ENCODE measurements at regions not wholly inside any gene's neighbourhood (a gene's known extent, or its start where the extent isn't known, plus 50 kb on each side); places are given as distances from the start of the nearest gene placed in this dataset.

GRCh38 chr22:46073683-46074504 lies 76.4 kb upstream of the PPARA start:
- TF ChIP-seq, protein P1, sequence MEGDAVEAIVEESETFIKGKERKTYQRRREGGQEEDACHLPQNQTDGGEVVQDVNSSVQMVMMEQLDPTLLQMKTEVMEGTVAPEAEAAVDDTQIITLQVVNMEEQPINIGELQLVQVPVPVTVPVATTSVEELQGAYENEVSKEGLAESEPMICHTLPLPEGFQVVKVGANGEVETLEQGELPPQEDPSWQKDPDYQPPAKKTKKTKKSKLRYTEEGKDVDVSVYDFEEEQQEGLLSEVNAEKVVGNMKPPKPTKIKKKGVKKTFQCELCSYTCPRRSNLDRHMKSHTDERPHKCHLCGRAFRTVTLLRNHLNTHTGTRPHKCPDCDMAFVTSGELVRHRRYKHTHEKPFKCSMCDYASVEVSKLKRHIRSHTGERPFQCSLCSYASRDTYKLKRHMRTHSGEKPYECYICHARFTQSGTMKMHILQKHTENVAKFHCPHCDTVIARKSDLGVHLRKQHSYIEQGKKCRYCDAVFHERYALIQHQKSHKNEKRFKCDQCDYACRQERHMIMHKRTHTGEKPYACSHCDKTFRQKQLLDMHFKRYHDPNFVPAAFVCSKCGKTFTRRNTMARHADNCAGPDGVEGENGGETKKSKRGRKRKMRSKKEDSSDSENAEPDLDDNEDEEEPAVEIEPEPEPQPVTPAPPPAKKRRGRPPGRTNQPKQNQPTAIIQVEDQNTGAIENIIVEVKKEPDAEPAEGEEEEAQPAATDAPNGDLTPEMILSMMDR (IDR thresholded peaks at IDR 0.05): no peak
- TF ChIP-seq, protein P2, sequence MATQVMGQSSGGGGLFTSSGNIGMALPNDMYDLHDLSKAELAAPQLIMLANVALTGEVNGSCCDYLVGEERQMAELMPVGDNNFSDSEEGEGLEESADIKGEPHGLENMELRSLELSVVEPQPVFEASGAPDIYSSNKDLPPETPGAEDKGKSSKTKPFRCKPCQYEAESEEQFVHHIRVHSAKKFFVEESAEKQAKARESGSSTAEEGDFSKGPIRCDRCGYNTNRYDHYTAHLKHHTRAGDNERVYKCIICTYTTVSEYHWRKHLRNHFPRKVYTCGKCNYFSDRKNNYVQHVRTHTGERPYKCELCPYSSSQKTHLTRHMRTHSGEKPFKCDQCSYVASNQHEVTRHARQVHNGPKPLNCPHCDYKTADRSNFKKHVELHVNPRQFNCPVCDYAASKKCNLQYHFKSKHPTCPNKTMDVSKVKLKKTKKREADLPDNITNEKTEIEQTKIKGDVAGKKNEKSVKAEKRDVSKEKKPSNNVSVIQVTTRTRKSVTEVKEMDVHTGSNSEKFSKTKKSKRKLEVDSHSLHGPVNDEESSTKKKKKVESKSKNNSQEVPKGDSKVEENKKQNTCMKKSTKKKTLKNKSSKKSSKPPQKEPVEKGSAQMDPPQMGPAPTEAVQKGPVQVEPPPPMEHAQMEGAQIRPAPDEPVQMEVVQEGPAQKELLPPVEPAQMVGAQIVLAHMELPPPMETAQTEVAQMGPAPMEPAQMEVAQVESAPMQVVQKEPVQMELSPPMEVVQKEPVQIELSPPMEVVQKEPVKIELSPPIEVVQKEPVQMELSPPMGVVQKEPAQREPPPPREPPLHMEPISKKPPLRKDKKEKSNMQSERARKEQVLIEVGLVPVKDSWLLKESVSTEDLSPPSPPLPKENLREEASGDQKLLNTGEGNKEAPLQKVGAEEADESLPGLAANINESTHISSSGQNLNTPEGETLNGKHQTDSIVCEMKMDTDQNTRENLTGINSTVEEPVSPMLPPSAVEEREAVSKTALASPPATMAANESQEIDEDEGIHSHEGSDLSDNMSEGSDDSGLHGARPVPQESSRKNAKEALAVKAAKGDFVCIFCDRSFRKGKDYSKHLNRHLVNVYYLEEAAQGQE (IDR thresholded peaks at IDR 0.05; ENCODE audit: low read depth, low read length): no peak
- TF ChIP-seq FOXM1 (IDR thresholded peaks at IDR 0.05; ENCODE audit: low read depth): no peak
- TF ChIP-seq RAD21 (IDR thresholded peaks at IDR 0.05; ENCODE audit: low read length): no peak
- no peak; the same call in 1 of the 2 replicates for TF ChIP-seq POLR2AphosphoS5 (IDR thresholded peaks at IDR 0.05; ENCODE audit: low read depth, low read length)
- no peak for TF ChIP-seq SMC3 (IDR thresholded peaks at IDR 0.05; ENCODE audit: low read depth, low read length)
- no peak for TF ChIP-seq JUND (IDR thresholded peaks at IDR 0.05)
- TF ChIP-seq TAF1 (IDR thresholded peaks at IDR 0.05; ENCODE audit: borderline replicate concordance, low read depth, low read length): no peak
- TF ChIP-seq GABPA (IDR thresholded peaks at IDR 0.05; ENCODE audit: low read depth): no peak
- TF ChIP-seq ZBTB33 (IDR thresholded peaks at IDR 0.05; ENCODE audit: borderline replicate concordance, low read depth): no peak
- no peak for TF ChIP-seq FOSL2 (IDR thresholded peaks at IDR 0.05; ENCODE audit: borderline replicate concordance, low read depth)
- no peak for TF ChIP-seq RFX5 (IDR thresholded peaks at IDR 0.05; ENCODE audit: low read length)
